Uterus (tissue), 2 donors: ENCODE measurements at regions not wholly inside any gene's neighbourhood (a gene's known extent, or its start where the extent isn't known, plus 50 kb on each side); places are given as distances from the start of the nearest gene placed in this dataset.

Experiments used
- POLR2A ChIP-seq, 2 donors: fragments of 450-650 bp; IDR thresholded peaks; one replicate each; pipeline ENCODE4 v1.6.1; 2016; ENCODE audit warnings: antibody characterized with exemption in 2 of 2, mild to moderate bottlenecking in 1 of 2, moderate library complexity in 1 of 2
- TF ChIP-seq, protein P1 (sequence below), 4 experiments: fragments of 200-600 bp in 2 of 4; fragments of 450-650 bp in 2 of 4; sonication (generic) in 2 of 4; IDR thresholded peaks; one replicate each; pipeline ENCODE4 v1.5.1; 2016 to 2019; ENCODE audit warnings: antibody characterized with exemption in 4 of 4, mild to moderate bottlenecking in 2 of 4, moderate library complexity in 1 of 4

- TF ChIP-seq, protein P1, sequence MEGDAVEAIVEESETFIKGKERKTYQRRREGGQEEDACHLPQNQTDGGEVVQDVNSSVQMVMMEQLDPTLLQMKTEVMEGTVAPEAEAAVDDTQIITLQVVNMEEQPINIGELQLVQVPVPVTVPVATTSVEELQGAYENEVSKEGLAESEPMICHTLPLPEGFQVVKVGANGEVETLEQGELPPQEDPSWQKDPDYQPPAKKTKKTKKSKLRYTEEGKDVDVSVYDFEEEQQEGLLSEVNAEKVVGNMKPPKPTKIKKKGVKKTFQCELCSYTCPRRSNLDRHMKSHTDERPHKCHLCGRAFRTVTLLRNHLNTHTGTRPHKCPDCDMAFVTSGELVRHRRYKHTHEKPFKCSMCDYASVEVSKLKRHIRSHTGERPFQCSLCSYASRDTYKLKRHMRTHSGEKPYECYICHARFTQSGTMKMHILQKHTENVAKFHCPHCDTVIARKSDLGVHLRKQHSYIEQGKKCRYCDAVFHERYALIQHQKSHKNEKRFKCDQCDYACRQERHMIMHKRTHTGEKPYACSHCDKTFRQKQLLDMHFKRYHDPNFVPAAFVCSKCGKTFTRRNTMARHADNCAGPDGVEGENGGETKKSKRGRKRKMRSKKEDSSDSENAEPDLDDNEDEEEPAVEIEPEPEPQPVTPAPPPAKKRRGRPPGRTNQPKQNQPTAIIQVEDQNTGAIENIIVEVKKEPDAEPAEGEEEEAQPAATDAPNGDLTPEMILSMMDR (IDR thresholded peaks at IDR 0.05), result no peak
- no peak for TF ChIP-seq POLR2A (IDR thresholded peaks at IDR 0.05)
These were observed 324.8 kb upstream of the TBL1XR1 start for GRCh38 chr3:177522051-177522450.
